GM18868 (cell line): ENCODE measurements at regions not wholly inside any gene's neighbourhood (a gene's known extent, or its start where the extent isn't known, plus 50 kb on each side); places are given as distances from the start of the nearest gene placed in this dataset.
"Not testable (repeated sequence)": the region's sequence is repeated elsewhere in the genome, so short reads cannot be mapped to it uniquely, and the experiment has no call there.

Experiments
- ATAC-seq: cut with Tn5 transposase; IDR thresholded peaks from one replicate; pipeline ENCODE4 v1.9.1; 2021; ENCODE audit warnings: mild to moderate bottlenecking, moderate library complexity; ENCODE audit not compliant: unreplicated experiment

GRCh38 chr7:65797086-65797485, 75.8 kb upstream of the VKORC1L1 start:
- not testable (repeated sequence) for ATAC-seq

GRCh38 chr7:65797566-65797965, 75.3 kb upstream of the VKORC1L1 start:
- ATAC-seq: not testable (repeated sequence)

GRCh38 chr7:65798111-65799075, 74.5 kb upstream of the VKORC1L1 start:
- ATAC-seq: peak; percentile 100

- ATAC-seq: not testable (repeated sequence)
Observed at GRCh38 chr7:65800191-65800590, 72.7 kb upstream of the VKORC1L1 start.

- no peak for ATAC-seq
Observed at GRCh38 chr7:65800890-65801341, 72.0 kb upstream of the VKORC1L1 start.

- ATAC-seq: no peak
Observed at GRCh38 chr7:65804887-65805286, 68.0 kb upstream of the VKORC1L1 start.

- ATAC-seq: not testable (repeated sequence)
Observed at GRCh38 chr7:65807067-65807466, 65.8 kb upstream of the VKORC1L1 start.

GRCh38 chr7:65809259-65809981, 63.5 kb upstream of the VKORC1L1 start:
- ATAC-seq: peak; percentile 91

- ATAC-seq: peak; percentile 49
Observed at GRCh38 chr7:65809982-65810288, 62.9 kb upstream of the VKORC1L1 start.

GRCh38 chr7:65812281-65812680, 60.6 kb upstream of the VKORC1L1 start:
- no peak for ATAC-seq

- not testable (repeated sequence) for ATAC-seq
Observed at GRCh38 chr7:65814556-65815167, 58.2 kb upstream of the VKORC1L1 start.

- ATAC-seq: peak; percentile 54
Observed at GRCh38 chr7:65820287-65820950, 52.5 kb upstream of the VKORC1L1 start.
